ENCODE measurements at regions not wholly inside any gene's neighbourhood (a gene's known extent, or its start where the extent isn't known, plus 50 kb on each side); places are given as distances from the start of the nearest gene placed in this dataset.

- no peaks in the 10 kb centered on the region for H3K36me3 ChIP-seq (ENCODE audit: low read depth)
- in situ Hi-C loops (cut with MboI), result loop anchor here (25.0 kb wide), 2 partner anchors 614 to 1064 kb away; no protein-coding TSS in a partner anchor
- TF ChIP-seq EZH2phosphoT487 (IDR thresholded peaks at IDR 0.05; ENCODE audit: insufficient read depth, low read depth) (no peak), EZH2 (IDR thresholded peaks at IDR 0.05; ENCODE audit: insufficient read depth, poor library complexity, severe bottlenecking) (no peak)
- H3K79me2 ChIP-seq (ENCODE audit: insufficient read depth), result no peaks in the 10 kb centered on the region
- H3K27me3 ChIP-seq (replicated peaks; ENCODE audit: insufficient read depth), result no peaks in the 10 kb centered on the region
- 81 to 86% methylated on average over 2 of the region's 2 CpGs for WGBS, 2 experiments (ENCODE audit: low coverage in 1 of 2, low lambda C conversion rate in 2 of 2, missing lambda C conversion rate in 2 of 2)
- peaks cover 45% of the 10 kb centered on the region for H3K4me1 ChIP-seq (ENCODE audit: insufficient read depth)
- no peak overlapping the region for H2AFZ ChIP-seq
- H3K9me2 ChIP-seq (ENCODE audit: insufficient read depth), result no peaks in the 10 kb centered on the region
- H3K4me3 ChIP-seq, result no peak overlapping the region
- no peak for DNase-seq
- no peak overlapping the region for H3K9ac ChIP-seq
- no peak overlapping the region for H3K4me2 ChIP-seq (ENCODE audit: unreplicated experiment)
- H3K27ac ChIP-seq, result no peak overlapping the region
- H4K20me1 ChIP-seq (ENCODE audit: insufficient read depth), result no peaks in the 10 kb centered on the region
- no peaks in the 10 kb centered on the region for H3K9me3 ChIP-seq (ENCODE audit: low read depth)
- H3F3A ChIP-seq (ENCODE audit: insufficient read depth), result peaks cover 31% of the 10 kb centered on the region
Observed at GRCh38 chr6:4323322-4323721, 187.9 kb upstream of the ECI2 start.

GRCh38 chr6:4322846-4323309, 187.5 kb upstream of the ECI2 start:
- no peak overlapping the region for H3K4me2 ChIP-seq (ENCODE audit: unreplicated experiment)
- H3K9me2 ChIP-seq (ENCODE audit: insufficient read depth), result no peaks in the 10 kb centered on the region
- peaks cover 49% of the 10 kb centered on the region for H3K4me1 ChIP-seq (ENCODE audit: insufficient read depth)
- no peaks in the 10 kb centered on the region for H3K27me3 ChIP-seq (replicated peaks; ENCODE audit: insufficient read depth)
- H3K27ac ChIP-seq, result no peak overlapping the region
- WGBS, 2 experiments (ENCODE audit: low coverage in 1 of 2, low lambda C conversion rate in 2 of 2, missing lambda C conversion rate in 2 of 2), result 93 to 100% methylated on average over 1 of the region's 1 CpG
- no peak overlapping the region for H3K9ac ChIP-seq
- H4K20me1 ChIP-seq (ENCODE audit: insufficient read depth), result no peaks in the 10 kb centered on the region
- no peak overlapping the region for H2AFZ ChIP-seq
- H3K4me3 ChIP-seq, result no peak overlapping the region
- TF ChIP-seq EZH2 (IDR thresholded peaks at IDR 0.05; ENCODE audit: insufficient read depth, poor library complexity, severe bottlenecking) (no peak), EZH2phosphoT487 (IDR thresholded peaks at IDR 0.05; ENCODE audit: insufficient read depth, low read depth) (no peak)
- H3F3A ChIP-seq (ENCODE audit: insufficient read depth), result peaks cover 34% of the 10 kb centered on the region
- peak; percentile 35 for DNase-seq
- H3K36me3 ChIP-seq (ENCODE audit: low read depth), result no peaks in the 10 kb centered on the region
- in situ Hi-C loops (cut with MboI), result loop anchor here (25.0 kb wide), 2 partner anchors 614 to 1064 kb away; no protein-coding TSS in a partner anchor
- H3K9me3 ChIP-seq (ENCODE audit: low read depth), result no peaks in the 10 kb centered on the region
- H3K79me2 ChIP-seq (ENCODE audit: insufficient read depth), result no peaks in the 10 kb centered on the region

GRCh38 chr6:4322134-4322845, 186.9 kb upstream of the ECI2 start:
- H3F3A ChIP-seq (ENCODE audit: insufficient read depth), result peaks cover 40% of the 10 kb centered on the region
- 95 to 96% methylated on average over 6 of the region's 6 CpGs for WGBS, 2 experiments (ENCODE audit: low coverage in 1 of 2, low lambda C conversion rate in 2 of 2, missing lambda C conversion rate in 2 of 2)
- no peaks in the 10 kb centered on the region for H3K9me3 ChIP-seq (ENCODE audit: low read depth)
- in situ Hi-C loops (cut with MboI), result loop anchor here (25.0 kb wide), 2 partner anchors 615 to 1065 kb away; no protein-coding TSS in a partner anchor
- no peaks in the 10 kb centered on the region for H4K20me1 ChIP-seq (ENCODE audit: insufficient read depth)
- no peaks in the 10 kb centered on the region for H3K27me3 ChIP-seq (replicated peaks; ENCODE audit: insufficient read depth)
- no peak overlapping the region for H3K9ac ChIP-seq
- no peak for DNase-seq
- no peak overlapping the region for H2AFZ ChIP-seq
- H3K36me3 ChIP-seq (ENCODE audit: low read depth), result no peaks in the 10 kb centered on the region
- H3K9me2 ChIP-seq (ENCODE audit: insufficient read depth), result no peaks in the 10 kb centered on the region
- H3K4me3 ChIP-seq, result no peak overlapping the region
- H3K4me2 ChIP-seq (ENCODE audit: unreplicated experiment), result no peak overlapping the region
- no peaks in the 10 kb centered on the region for H3K79me2 ChIP-seq (ENCODE audit: insufficient read depth)
- H3K4me1 ChIP-seq (ENCODE audit: insufficient read depth), result peaks cover 55% of the 10 kb centered on the region
- TF ChIP-seq EZH2phosphoT487 (IDR thresholded peaks at IDR 0.05; ENCODE audit: insufficient read depth, low read depth) (no peak), EZH2 (IDR thresholded peaks at IDR 0.05; ENCODE audit: insufficient read depth, poor library complexity, severe bottlenecking) (no peak)
- 0 out of 2 replicates have a peak overlapping the region, but pooled peaks have one; percentile 91 for H3K27ac ChIP-seq

- TF ChIP-seq EZH2phosphoT487 (IDR thresholded peaks at IDR 0.05; ENCODE audit: insufficient read depth, low read depth), result no peak
- no peak for TF ChIP-seq EZH2 (IDR thresholded peaks at IDR 0.05; ENCODE audit: insufficient read depth, poor library complexity, severe bottlenecking)
- Histone ChIP-seq H3K4me2 (ENCODE audit: unreplicated experiment) (peak overlapping the region; percentile 52), H3K4me1 (ENCODE audit: insufficient read depth) (peaks cover 67% of the 10 kb centered on the region), H3F3A (ENCODE audit: insufficient read depth) (peaks cover 47% of the 10 kb centered on the region), H3K9ac (peak overlapping the region; percentile 70), H3K36me3 (ENCODE audit: low read depth) (no peaks in the 10 kb centered on the region), H3K27me3 (replicated peaks; ENCODE audit: insufficient read depth) (no peaks in the 10 kb centered on the region), H3K4me3 (0 out of 2 replicates have a peak overlapping the region, but pooled peaks have one; percentile 4), H3K9me2 (ENCODE audit: insufficient read depth) (no peaks in the 10 kb centered on the region), H3K9me3 (ENCODE audit: low read depth) (no peaks in the 10 kb centered on the region), H2AFZ (no peak overlapping the region), H3K27ac (peak overlapping the region; percentile 91), H4K20me1 (ENCODE audit: insufficient read depth) (no peaks in the 10 kb centered on the region), H3K79me2 (ENCODE audit: insufficient read depth) (no peaks in the 10 kb centered on the region)
- peak; percentile 93 for DNase-seq
- in situ Hi-C loops (cut with MboI), result loop anchor here (25.0 kb wide), 2 partner anchors 616 to 1066 kb away; no protein-coding TSS in a partner anchor
- 0 to 3% methylated on average over 1 of the region's 1 CpG for WGBS, 2 experiments (ENCODE audit: low coverage in 1 of 2, low lambda C conversion rate in 2 of 2, missing lambda C conversion rate in 2 of 2)
Observed at GRCh38 chr6:4320860-4321259, 185.5 kb upstream of the ECI2 start.

Measured in GM23248 (cell line).